KMS-11 (cell line): ENCODE measurements at regions not wholly inside any gene's neighbourhood (a gene's known extent, or its start where the extent isn't known, plus 50 kb on each side); places are given as distances from the start of the nearest gene placed in this dataset.

Source experiments
- H2AFZ ChIP-seq: fragments of 200-600 bp; sonication (generic); 2 replicates; pipeline ENCODE4 v1.6.1; 2016; ENCODE audit warnings: antibody characterized with exemption, mixed run types, low read depth
- H3K27ac ChIP-seq: fragments of 200-600 bp; sonication (generic); 2 replicates; pipeline ENCODE4 v1.6.1; 2016; ENCODE audit warnings: mild to moderate bottlenecking, mixed run types
- H3K27me3 ChIP-seq: fragments of 200-600 bp; sonication (generic); 2 replicates; pipeline ENCODE4 v1.6.1; 2017; ENCODE audit warnings: mild to moderate bottlenecking, low read depth, mixed run types, moderate library complexity; ENCODE audit not compliant: insufficient read depth
- H3K36me3 ChIP-seq: fragments of 200-600 bp; sonication (generic); 2 replicates; pipeline ENCODE4 v1.6.1; 2017; ENCODE audit warnings: mild to moderate bottlenecking, mixed run types; ENCODE audit not compliant: insufficient read depth
- H3K4me1 ChIP-seq: fragments of 200-600 bp; sonication (generic); 2 replicates; pipeline ENCODE4 v1.6.1; 2016; ENCODE audit warnings: mild to moderate bottlenecking, low read depth, mixed run types; ENCODE audit not compliant: poor library complexity, severe bottlenecking
- H3K4me2 ChIP-seq: fragments of 200-600 bp; sonication (generic); 2 replicates; pipeline ENCODE4 v1.7.0; 2016; ENCODE audit warnings: mild to moderate bottlenecking, mixed run types
- H3K4me3 ChIP-seq: fragments of 200-600 bp; sonication (generic); IDR thresholded peaks from 2 replicates; pipeline ENCODE4 v1.6.1; 2017; ENCODE audit warnings: low read depth, low read length, mixed read lengths; ENCODE audit not compliant: insufficient read depth
- H3K79me2 ChIP-seq: fragments of 200-600 bp; sonication (generic); 2 replicates; pipeline ENCODE4 v1.6.1; 2016; ENCODE audit warnings: low read depth, mixed run types; ENCODE audit not compliant: insufficient read depth
- H3K9ac ChIP-seq: fragments of 200-600 bp; sonication (generic); 2 replicates; pipeline ENCODE4 v1.6.1; 2016; ENCODE audit warnings: mild to moderate bottlenecking, mixed run types
- H4K20me1 ChIP-seq: fragments of 200-600 bp; sonication (generic); 2 replicates; pipeline ENCODE4 v1.6.1; 2016; ENCODE audit warnings: mild to moderate bottlenecking, mixed run types; ENCODE audit not compliant: insufficient read depth
- TF ChIP-seq, protein P1 (sequence below): fragments of 200-600 bp; sonication (generic); conservative IDR thresholded peaks from 2 replicates; pipeline ENCODE4 v1.6.1; 2017; ENCODE audit warnings: low read depth, mild to moderate bottlenecking, antibody characterized with exemption, low read length, moderate library complexity, mixed read lengths

DNA sequence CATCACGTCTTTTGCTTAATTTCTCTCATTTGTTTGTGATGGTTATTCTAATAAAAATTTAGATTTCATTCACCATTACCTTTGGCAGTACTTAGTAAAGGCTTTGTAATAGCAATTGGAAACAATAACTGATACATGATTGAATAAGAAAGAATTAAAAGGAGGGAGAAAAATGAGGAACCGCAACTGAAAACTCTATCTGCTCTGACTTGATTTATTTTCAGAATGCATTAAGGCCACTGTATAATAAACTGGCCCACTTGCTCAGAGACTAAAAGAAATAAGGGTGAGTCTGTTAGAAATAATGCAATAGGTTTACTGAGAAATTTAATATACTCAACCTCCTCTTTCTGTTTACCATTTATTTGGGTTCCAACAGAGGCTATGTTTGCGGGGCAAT, 351.5 kb downstream of the TMA16 start:
- Histone ChIP-seq H4K20me1 (no peaks in the 10 kb centered on the region), H3K9ac (no peak overlapping the region), H3K27ac (no peak overlapping the region), H2AFZ (no peak overlapping the region), H3K4me1 (no peaks in the 10 kb centered on the region), H3K27me3 (no peaks in the 10 kb centered on the region), H3K79me2 (no peaks in the 10 kb centered on the region), H3K4me3 (no peak overlapping the region), H3K36me3 (no peaks in the 10 kb centered on the region), H3K4me2 (no peak overlapping the region)
- TF ChIP-seq, protein P1, sequence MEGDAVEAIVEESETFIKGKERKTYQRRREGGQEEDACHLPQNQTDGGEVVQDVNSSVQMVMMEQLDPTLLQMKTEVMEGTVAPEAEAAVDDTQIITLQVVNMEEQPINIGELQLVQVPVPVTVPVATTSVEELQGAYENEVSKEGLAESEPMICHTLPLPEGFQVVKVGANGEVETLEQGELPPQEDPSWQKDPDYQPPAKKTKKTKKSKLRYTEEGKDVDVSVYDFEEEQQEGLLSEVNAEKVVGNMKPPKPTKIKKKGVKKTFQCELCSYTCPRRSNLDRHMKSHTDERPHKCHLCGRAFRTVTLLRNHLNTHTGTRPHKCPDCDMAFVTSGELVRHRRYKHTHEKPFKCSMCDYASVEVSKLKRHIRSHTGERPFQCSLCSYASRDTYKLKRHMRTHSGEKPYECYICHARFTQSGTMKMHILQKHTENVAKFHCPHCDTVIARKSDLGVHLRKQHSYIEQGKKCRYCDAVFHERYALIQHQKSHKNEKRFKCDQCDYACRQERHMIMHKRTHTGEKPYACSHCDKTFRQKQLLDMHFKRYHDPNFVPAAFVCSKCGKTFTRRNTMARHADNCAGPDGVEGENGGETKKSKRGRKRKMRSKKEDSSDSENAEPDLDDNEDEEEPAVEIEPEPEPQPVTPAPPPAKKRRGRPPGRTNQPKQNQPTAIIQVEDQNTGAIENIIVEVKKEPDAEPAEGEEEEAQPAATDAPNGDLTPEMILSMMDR: no peak

DNA sequence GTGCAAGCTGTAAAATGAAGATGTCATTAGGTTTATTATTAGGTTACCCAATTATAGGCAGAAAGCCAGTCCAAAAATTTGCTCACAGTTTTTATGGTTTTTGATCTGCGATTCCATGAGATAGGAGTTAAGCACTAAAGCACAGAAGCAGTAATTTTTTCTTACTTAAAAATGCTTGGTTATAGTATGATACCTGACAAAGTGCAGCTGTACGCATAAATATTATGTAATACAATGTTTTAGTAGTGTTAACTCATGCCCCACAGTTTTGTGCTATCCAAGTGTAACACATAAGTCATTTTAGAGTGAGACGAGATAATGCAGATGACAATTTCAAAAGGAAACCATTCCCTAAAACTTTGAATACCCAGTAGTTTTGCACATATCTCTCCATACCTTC, 357.8 kb downstream of the TMA16 start:
- H4K20me1 ChIP-seq: no peaks in the 10 kb centered on the region
- no peak overlapping the region for H3K27ac ChIP-seq
- H3K79me2 ChIP-seq: no peaks in the 10 kb centered on the region
- H3K27me3 ChIP-seq: no peaks in the 10 kb centered on the region
- no peak overlapping the region for H3K4me2 ChIP-seq
- H2AFZ ChIP-seq: no peak overlapping the region
- no peaks in the 10 kb centered on the region for H3K4me1 ChIP-seq
- no peaks in the 10 kb centered on the region for H3K36me3 ChIP-seq
- no peak overlapping the region for H3K9ac ChIP-seq
- TF ChIP-seq, protein P1: no peak
- H3K4me3 ChIP-seq: no peak overlapping the region

DNA sequence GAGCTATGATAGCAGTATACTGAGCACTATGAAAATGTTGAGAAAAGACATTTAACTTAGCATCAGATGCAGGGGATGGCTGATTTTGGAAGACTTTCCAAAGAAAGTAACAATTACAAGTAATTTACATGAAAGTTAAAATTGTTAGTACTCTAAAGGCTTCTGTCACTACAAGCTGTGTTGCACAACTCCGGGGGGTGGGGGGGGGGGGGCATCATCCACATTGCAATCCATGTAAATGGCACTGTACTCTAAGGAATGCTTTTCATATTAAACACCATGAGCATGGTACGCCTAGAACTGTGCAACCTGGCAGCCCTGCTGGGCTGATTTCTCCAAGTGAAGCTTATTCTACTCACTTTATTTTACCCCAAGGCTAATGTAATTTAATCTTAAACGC, 363.4 kb downstream of the TMA16 start:
- no peak overlapping the region for H3K9ac ChIP-seq
- H3K4me3 ChIP-seq: no peak overlapping the region
- TF ChIP-seq, protein P1: no peak
- H3K36me3 ChIP-seq: no peaks in the 10 kb centered on the region
- H3K27ac ChIP-seq: no peak overlapping the region
- H3K4me2 ChIP-seq: no peak overlapping the region
- H2AFZ ChIP-seq: no peak overlapping the region
- no peaks in the 10 kb centered on the region for H3K79me2 ChIP-seq
- no peaks in the 10 kb centered on the region for H4K20me1 ChIP-seq
- no peaks in the 10 kb centered on the region for H3K4me1 ChIP-seq
- no peaks in the 10 kb centered on the region for H3K27me3 ChIP-seq

DNA sequence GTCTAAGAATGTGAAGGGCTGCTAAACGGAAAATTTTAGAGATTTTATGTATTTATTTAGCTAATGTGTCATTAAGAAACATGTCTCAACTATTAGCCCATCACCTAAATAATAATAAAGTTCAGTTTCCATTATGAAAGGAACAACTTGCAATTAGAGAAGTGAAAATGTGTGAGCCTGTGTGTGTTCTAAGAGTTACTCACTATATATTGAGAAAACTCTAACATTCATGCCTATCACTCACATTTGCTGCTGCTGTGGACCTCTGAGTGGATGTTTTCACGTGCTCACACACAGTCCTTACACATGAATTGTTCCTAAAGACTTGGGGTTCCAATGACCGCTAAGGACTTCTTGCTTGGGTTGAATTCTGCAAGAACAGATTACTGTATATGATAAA, 364.0 kb downstream of the TMA16 start:
- TF ChIP-seq, protein P1: no peak
- Histone ChIP-seq H3K4me3 (no peak overlapping the region), H4K20me1 (no peaks in the 10 kb centered on the region), H3K27ac (no peak overlapping the region), H3K4me1 (no peaks in the 10 kb centered on the region), H2AFZ (no peak overlapping the region), H3K9ac (no peak overlapping the region), H3K36me3 (no peaks in the 10 kb centered on the region), H3K79me2 (no peaks in the 10 kb centered on the region), H3K27me3 (no peaks in the 10 kb centered on the region), H3K4me2 (no peak overlapping the region)

DNA sequence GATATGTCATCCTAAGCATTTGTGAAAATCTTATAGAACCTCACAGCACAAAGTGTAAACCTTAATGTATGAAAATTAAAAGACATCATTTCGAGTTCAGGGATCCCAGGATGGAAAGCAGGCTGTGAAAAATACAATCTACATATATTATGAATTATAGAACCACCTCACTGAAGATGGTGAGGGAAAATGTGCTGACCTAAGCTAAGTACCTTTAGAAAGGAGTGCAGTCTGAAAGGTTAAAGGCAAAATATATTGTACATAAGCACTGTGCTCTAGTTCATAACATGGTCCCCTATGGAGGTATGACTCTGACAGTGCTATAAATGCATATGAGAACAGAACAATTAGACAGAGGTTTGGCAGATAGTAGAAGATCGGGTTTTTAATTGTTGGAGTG, 368.6 kb downstream of the TMA16 start:
- Histone ChIP-seq H3K4me2 (no peak overlapping the region), H3K27ac (no peak overlapping the region)

More for the DNA sequence above, 368.6 kb downstream of the TMA16 start:
- Histone ChIP-seq H3K79me2 (no peaks in the 10 kb centered on the region), H3K27me3 (no peaks in the 10 kb centered on the region), H2AFZ (no peak overlapping the region), H4K20me1 (no peaks in the 10 kb centered on the region), H3K9ac (no peak overlapping the region), H3K36me3 (no peaks in the 10 kb centered on the region), H3K4me1 (no peaks in the 10 kb centered on the region), H3K4me3 (no peak overlapping the region)
- TF ChIP-seq, protein P1: no peak
